Brain pericyte (primary cell): ENCODE measurements at regions not wholly inside any gene's neighbourhood (a gene's known extent, or its start where the extent isn't known, plus 50 kb on each side); places are given as distances from the start of the nearest gene placed in this dataset.
A peak's percentile ranks its signal among the peaks of the same experiment; 100 is the strongest.

Experiments used
- DNase-seq: peaks from one replicate; pipeline ENCODE4 v3.0.0-alpha.2; 2012; ENCODE audit warnings: low read depth, low spot score

DNA sequence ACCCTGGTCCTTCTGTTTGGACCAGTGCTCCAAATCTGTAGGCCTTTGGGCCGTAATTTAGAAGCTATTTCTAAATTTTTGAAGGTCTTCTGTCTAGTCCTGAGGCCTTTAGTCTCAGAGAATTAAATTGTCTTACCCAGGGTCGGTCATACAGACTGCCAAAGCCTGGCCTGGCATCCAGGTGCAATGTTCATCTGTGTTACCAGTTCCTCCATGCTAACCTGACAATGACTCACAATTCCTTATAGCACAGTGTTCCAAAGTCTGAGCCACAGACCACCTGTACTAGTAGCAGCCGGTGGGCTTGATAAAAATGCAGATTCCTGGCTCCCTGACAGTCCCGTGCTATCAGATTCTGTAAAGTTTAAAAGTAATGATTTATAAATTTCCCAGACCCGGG, 77.7 kb upstream of the MAP4K3 start:
- no peak for DNase-seq

DNA sequence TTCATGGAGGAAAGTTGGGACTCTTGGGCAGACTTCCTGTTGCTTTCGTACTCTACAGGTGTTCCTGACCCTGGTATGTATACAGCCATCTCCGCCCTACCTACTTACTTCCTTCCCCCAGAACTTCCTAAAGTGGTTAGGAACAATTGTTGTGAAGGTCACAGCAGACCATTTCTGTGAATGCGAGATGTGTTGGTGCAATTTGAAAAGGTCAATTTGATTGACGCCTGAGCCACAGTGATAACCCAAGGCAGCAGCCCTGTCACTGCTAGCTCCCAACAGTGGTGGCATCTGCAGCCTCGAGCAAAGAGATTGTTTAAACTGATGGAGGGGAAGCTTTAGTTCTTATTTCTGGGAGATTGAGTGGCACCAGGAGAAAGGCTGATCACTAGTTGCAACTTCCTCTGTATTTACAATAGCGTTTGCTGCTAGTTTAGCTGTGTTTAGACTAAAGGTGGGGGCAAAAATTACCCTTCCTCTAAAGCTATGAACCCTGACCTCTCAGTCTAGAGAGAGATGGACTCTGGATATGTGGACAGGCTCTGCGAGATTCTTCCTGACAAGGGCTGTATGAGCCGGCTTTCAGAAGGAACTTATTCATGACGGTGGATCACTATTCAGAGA, 78.3 kb upstream of the MAP4K3 start:
- DNase-seq = no peak

DNA sequence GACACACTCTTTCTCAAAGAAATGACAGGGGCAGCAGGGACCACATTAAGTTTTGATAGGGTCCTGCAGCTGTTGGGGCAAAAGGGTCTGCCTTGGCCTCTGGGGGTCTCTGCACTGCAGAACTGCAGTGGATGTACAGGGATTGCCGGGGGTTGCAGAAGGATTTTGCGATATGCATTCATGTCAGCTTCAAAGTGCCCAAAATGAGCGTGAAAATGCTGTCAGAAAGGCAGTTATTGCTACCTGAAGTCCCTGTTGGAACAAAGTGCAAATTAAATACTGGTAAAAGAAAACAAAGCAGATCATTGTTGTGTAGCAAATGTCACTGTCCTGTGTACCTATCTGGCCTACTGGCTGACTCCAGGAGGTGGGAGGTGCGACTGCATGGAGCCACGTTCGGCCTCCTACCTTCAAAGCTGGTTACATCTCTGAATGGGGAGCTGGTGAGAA, 78.8 kb upstream of the MAP4K3 start:
- DNase-seq = no peak

DNA sequence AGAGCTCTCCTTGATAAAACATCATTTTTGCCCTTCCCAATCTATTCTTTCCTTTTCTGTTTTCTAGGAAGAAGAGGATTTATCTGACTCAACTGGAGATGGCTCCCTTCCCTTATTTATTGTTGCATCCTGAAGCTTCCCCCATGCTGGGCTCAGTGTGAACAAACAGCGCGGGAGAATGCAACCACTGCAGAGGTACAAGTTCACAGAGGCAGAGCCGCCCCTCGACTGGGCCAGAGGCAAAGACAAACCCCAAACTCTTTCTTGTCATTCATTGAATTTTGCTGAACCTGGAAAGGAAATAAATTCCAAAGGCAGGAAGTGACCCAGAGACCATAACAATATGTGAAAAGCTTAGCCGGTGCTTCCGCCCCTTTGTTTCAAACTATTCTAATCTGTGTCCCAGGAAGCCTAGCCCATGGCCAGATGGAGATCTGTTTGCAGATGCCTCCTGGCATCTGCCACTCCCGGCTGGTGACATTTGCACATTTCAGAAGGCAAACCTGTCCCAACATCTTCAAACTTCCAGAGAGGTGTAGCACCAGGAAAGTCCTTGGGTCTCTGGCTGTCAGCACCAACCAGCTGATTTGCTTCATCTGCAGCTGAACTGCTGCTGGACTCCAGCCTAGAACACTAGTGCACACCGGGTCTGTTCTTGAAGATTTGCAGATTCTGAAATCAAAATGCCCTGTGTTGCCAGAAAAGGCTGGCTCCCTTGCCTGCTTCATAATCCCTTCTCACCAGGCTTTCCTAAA, 79.4 kb upstream of the MAP4K3 start:
- DNase-seq = no peak

DNA sequence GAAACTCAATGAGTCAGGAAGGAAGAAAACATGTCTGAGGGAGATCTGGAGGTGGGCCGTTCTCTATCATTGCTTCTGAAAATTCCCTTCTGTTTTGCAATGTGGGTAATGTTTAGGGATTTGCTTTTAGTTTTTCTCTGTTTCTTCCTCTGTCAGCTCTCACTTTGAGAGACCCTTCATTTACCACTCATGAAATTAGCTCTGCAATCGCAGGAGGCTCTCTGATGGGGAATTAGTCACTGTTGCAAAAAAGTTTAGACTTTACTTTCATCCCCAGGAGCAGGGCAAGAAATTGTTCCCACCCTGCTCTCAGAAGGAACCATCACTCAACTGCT, 80.0 kb upstream of the MAP4K3 start:
- DNase-seq = no peak

DNA sequence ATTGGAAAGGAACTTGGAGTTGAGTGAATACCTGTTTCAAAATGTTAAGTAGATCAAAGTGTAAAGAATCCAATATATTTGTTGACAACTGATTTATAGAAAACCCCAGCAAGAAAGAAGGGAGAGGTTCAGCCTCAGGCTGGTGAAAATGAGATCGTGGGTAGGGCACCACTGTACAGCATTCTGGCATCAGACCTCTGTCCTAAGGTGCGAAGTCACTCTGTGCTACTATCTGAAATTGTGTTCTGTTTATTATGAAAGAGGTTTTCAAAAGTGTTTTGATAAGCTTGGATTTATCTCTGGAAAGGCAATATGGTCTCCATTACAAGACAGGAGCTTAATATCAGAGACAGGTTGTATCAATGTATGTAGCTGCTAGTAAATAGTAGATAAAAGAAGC, 80.5 kb upstream of the MAP4K3 start:
- DNase-seq = no peak

DNA sequence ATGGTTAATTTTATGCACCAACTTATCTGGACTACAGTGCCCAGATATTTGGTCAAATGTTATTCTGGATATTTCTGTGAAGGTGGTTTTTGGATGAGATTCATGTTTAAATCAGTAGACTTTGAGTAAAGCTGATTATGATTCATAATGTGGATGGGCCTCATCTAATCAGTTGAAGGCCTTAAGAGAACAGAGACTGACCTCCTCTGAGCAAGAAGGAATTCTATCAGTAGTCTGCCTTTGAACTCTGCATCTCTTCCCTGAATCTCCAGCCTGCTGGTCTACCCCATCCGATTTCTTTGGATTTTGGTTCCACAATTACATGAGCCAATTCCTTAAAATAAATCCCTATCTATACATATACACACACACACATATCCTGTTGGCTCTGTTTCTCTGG, 82.8 kb upstream of the MAP4K3 start:
- DNase-seq = no peak

DNA sequence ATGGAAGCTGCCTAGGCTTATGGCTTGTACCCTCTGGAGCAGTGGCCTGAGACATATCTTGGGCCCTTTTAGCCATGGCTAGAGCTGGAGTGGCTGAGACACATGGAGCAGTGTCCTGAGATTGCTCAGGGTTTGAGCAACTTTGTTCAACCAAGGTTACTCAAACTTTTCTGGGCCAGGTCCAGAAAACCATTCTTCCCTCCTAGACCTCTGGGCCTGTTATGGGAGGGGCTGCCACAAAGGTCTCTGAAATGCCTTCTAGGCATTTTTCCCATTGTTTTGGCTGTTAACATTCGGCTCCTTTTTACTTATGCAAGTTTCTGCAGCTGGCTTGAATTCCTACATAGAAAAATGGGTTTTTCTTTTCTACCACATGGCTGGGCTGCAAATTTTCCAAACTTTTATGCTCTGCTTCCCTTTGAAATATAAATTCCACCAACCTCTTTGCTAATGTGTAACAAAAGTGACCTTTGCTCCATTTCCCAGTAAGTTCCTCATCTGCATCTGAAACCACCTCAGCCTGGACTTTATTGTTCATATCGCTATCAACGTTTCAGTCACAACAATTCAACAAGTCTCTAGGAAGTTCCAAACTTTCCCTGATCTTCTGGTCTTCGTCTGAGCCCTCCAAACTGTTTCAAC, 84.9 kb upstream of the MAP4K3 start:
- DNase-seq = no peak

DNA sequence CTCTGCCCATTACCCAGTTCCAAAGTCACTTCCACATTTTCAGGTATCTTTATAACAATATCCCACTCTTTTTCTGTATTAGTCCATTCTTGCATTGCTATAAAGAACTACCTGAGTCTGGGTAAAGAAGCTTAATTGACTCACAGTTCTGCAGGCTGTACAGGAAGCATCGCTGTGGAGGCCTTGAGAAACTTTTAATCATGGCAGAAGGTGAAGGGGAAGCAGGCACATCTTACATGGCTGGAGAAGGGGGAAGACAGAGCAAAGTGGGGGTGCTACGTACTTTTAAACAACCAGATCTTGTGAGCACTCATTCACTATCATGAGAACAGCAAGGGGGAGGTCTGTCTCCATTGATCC, 85.4 kb upstream of the MAP4K3 start:
- DNase-seq = no peak

DNA sequence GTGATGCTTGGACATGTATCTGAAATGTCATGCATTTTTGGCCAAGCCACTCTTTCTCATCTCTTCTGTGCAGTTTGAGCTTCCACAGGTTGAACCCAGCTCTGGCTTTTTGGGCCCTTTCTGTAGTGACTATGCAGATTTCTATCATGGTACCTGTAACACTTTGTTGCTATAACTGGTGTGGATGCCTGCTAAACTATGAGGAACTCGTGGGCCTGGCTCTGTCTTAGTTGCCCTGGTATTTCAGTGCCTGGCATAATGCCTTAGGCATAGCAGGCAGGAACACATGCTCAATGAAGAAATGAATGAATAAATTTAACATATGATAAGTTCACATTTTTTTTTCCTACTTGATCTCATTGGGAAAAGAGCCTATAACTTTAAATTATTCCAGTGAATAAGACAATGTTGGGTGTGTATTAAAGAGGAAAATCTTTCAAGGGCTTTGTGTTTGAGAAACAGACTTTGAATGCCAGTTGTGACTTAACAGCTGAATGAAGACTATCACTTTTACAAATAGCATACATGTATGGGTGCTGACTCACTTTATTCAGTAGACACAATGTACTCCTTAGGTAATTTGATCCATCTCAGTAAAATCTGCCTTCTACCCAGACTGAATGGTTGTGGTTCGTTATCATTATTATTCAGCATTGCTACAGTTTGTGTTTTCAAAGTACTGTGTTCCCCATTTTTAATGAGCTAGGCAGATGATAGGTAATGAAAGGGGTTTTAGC, 86.4 kb upstream of the MAP4K3 start:
- peak; percentile 27 for DNase-seq

DNA sequence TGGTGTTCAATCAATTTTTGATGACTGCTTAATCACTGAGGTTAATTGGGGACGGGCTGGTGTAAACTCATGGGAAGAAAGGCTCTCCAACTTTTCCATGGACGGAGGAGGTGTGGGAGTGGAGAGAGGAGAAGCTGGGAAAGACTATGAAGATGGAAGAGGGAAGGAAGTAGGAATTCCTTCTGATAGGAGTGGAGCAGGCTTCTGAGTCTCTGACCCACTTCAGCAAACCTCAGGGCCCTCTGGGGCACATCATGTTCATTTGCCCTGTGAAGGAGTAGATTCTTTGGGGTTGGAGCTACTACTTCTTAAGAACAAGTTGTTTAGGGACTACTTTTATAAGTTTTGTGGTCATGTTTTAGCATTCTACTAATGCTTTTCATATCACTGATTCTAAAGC, 87.0 kb upstream of the MAP4K3 start:
- no peak for DNase-seq

DNA sequence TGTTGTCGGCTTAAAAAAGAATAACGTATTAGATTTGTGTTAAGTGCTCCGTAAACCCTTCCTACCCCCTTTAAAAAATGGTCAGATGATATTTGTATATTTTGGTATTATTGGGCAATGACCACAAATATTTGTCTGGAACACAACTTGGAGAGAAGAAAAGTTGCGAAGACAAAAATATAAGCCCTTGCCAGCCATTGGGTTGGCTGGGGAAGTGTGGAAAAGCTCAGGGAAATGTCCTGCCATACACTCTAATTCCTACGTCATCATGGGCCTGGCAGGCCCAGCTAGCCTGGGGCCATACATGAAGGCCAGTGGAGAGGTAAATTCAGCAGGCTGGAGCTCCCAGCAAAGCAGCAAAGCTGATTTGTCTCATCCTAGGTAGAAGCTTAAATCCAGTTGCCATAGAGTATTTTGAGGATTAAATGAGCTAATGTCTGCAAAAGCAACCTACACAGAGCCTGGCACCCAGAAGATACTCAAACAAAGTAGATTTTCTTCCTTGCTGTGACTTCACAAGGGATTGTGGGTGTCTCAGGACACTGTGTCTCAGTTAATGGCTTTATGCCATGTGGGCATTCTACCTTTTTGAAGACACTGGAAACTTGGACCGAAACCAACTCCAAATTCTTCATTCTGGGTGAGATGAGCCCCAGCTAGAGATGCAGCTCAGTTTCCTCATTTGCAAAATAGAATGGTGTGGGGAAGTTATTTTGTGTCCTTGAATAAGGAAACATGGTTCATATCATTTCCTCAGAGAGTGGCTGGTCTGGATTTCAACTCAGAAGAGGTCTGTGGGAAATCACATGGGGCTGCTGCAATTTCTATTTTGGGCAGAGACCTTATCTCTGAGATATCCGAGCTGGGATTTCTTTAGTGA, 87.9 kb upstream of the MAP4K3 start:
- DNase-seq = no peak

DNA sequence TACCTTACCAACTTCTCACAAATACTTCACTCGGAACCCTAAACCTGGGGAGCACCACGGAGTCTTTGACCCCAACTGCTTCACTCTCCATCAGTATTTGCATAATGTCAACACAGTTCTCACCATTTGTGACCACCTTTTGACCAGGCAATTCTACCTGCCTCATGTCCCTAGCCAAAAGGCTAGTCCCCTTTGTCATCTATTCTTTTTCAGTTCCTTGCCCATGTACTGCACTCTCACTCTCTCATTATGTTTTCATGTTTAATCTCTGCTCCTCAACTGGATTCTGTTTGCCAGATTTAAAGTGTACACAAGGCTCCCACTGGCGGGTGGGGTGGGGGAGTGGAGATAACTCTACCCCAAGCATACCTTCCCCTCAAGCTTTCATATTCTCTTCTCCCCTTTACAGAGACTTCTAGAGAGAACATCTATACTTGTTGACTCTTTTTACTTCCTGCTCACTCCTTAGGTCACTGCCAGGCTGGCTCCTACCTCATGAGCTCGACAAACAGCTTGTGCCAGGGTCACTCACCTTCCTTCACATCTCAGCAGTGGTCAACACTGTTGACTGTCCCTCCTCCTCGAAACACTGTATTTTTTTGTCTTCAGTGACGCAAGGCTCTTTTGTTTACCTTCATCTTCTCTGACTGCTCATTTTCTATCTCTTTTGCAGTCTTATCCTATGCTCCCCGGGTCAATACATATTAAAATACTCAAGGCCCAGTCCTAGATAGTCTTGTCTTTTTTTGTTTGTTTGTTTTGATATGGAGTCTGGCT, 88.7 kb upstream of the MAP4K3 start:
- DNase-seq = no peak

DNA sequence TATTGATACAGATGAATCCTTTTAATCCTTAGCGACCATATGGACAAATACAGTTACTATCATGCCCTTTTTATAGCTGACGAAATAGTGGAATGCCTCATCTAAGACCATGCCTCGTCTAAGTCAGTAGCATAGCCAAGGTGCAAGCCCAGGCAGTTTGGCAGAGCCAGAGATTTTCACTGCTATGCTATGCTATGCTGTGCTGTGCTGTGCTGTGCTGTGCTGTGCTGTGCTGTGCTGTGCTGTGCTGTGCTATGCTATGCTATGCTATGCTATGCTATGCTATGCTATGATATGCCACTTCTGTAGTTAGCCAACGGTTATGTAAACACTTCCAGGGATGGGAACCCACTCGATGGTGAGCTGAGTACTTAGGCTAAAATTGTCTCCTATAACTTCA, 91.6 kb upstream of the MAP4K3 start:
- no peak for DNase-seq

DNA sequence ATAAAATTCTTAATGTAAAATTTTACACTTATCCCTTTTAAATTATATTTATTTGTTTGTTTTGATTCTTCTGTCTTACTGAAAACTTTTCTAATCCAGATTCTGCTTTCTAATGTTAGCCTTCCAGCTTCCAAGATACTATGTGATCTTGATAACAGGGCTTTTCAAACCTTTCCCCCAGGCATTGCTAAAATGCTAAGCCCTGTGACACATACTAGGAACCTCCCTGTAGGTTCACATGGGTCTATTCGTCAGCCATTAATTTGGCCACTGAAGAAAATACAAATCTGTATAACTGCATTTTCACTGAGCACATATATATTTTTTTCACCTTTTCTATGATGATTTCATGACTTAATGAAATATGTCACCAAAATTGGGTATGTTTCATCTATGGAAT, 92.8 kb upstream of the MAP4K3 start:
- no peak for DNase-seq

DNA sequence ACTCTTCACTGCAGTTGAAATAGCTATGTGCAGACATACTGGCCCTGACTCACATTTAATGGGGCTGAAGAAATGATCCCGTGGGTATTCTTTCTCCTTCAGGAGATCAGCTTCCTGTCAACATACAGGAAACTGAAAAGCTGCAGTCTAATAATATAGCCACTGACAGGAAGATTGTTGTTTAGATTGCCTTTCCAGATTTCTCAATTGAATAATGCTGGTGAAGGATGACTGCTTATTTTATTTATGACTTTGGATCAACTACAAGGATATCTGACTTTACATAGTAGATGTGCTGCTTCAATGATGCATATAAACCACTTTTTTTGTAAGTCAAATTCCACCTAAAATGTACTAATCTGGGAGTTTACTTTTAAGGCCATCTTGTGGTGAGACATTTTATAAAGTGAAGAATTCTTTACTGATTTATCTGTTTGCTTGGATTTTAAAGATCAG, 93.4 kb upstream of the MAP4K3 start:
- DNase-seq = peak; percentile 15

DNA sequence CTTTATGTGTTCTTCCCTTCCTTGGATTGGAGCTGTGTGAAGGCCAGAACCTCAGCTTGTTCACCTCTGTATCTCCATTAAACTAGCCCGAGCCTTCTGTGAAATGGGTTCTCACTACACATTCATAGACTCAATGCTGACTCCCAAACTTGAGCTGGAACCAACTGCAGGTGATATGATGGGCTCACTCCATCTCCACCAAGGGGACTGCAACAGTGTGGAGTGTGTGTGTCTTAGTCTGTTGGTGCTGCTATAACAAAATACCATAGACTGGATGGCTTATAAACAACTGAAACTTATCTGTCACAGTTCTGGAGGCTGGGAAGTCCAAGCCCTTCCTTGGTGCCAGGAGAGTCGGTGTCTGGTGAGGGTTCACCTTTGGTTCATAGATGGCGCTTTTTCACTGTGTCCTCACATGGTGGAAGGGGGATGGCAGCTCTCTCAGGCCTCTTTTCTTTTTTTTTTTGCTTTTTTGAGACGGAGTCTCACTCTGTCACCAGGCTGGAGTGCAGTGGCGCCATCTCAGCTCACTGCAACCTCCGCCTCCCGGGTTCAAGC, 94.2 kb upstream of the MAP4K3 start:
- no peak for DNase-seq

DNA sequence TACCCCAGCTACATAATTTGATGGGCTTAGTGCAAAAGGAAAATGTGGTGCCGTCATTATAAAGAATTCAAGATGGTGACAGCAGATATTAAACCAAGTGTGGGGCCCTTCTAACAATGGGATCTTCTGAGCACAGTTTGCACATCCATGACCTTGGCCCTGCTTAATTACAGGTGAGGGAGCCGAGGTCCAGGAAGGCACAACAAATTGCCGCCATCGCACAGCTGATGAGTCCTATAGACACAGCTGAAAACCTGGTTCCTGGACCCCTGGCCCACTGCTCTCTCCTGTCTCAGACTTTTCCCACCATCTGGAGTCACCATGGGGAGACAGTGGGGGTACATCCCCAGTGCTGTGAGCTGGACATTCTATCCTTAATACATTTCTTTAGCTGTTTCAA, 95.8 kb upstream of the MAP4K3 start:
- no peak for DNase-seq

DNA sequence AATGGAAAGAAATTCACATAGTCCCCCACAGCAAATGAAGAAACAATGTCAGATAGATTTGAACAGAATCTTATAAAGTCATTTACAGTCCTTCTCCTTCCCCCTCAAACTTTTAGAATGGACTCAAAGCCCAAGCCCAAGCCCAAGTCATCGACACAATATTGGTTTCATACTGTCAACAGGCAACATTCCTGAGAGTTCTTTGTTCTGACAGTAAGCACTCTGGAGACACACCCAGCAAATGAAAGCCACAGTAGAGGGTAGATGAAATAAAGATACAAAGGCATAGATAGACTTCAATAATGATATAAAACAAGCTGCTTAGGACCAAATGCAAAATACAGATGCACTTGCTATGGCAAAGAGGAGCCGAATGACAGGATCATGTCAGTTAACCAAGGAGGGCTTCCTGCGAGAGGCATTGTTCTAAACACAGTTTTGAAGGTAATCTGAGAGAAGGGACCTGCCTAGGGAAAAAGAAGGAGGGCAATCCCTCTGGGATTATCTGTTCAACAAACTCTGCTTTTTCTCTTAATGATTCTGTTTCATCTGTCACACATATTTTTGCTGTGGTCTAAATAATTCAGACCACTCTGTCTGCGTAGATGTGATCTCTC, 97.1 kb upstream of the MAP4K3 start:
- DNase-seq = no peak

DNA sequence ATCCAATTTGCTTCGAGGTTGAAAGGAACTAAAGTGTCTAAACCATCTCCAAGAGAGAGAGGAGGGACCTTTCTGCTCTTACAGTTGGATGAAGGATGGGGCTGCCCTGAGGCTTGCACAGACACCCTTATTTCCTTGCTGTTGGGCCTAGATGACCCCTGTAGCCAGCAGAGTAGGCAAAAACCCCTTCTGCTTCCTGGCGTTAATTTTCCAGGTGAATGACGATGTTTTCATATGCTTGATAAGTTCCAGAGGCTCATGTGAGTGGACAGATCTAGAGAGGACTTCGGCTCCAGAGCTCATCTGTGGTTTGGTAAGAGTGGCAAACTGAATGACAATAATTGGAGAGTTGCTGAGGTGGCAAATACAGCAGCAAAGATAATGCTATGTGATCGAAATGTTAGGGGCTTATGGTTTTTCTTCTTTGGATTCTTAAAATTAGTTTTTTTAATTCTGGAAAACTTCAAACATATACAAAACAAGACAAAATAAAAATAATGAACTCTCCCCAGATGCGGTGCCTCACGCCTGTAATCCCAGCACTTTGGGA, 98.6 kb upstream of the MAP4K3 start:
- no peak for DNase-seq
